Keratinocyte (primary cell): ENCODE measurements at regions not wholly inside any gene's neighbourhood (a gene's known extent, or its start where the extent isn't known, plus 50 kb on each side); places are given as distances from the start of the nearest gene placed in this dataset.

ENCODE experiments used
- DNase-seq: peaks from one replicate; pipeline ENCODE4 v3.0.0-alpha.2; 2011; ENCODE audit warnings: low read depth, missing footprints, low spot score
- FAIRE-seq: peaks from 2 replicates; lab custom pipeline; 2011; peaks lifted over from hg19 to GRCh38; lab: Jason Lieb, UNC
- H2AFZ ChIP-seq: 2 replicates; pipeline ENCODE4 v1.6.0; 2012; ENCODE audit warnings: low read length, control low read depth, inconsistent platforms; ENCODE audit not compliant: control insufficient read depth
- H3K27ac ChIP-seq: 2 replicates; pipeline ENCODE4 v1.5.1; 2011; ENCODE audit warnings: low read length; ENCODE audit not compliant: control insufficient read depth, insufficient read depth
- H3K27me3 ChIP-seq: 3 replicates; pipeline ENCODE4 v1.6.0; 2011; ENCODE audit warnings: low read length; ENCODE audit not compliant: control insufficient read depth, insufficient read depth; ENCODE audit errors: extremely low read depth
- H3K36me3 ChIP-seq, 2 experiments: 2 replicates in 1 of 2; 3 replicates in 1 of 2; pipeline ENCODE4 v1.5.1; 2011; ENCODE audit warnings: low read length in 2 of 2, mild to moderate bottlenecking in 1 of 2; ENCODE audit not compliant: control insufficient read depth in 2 of 2, insufficient read depth in 2 of 2; ENCODE audit errors: extremely low read depth in 1 of 2
- H3K4me1 ChIP-seq: 3 replicates; pipeline ENCODE4 v1.5.1; 2011; ENCODE audit warnings: low read length; ENCODE audit not compliant: control insufficient read depth, insufficient read depth; ENCODE audit errors: extremely low read depth
- H3K4me2 ChIP-seq: 3 replicates; pipeline ENCODE4 v1.6.0; 2011; ENCODE audit warnings: low read depth, low read length; ENCODE audit not compliant: control insufficient read depth, insufficient read depth; ENCODE audit errors: extremely low read depth
- H3K4me3 ChIP-seq, 3 experiments: fragments of 200-600 bp in 1 of 3; sonication (generic) in 1 of 3; 2 replicates in 2 of 3; 3 replicates in 1 of 3; pipeline ENCODE4 v1.5.1; 2011 to 2016; ENCODE audit warnings: low read length in 3 of 3, mild to moderate bottlenecking in 3 of 3, control low read depth in 2 of 3, inconsistent platforms in 1 of 3, low read depth in 1 of 3, mixed read lengths in 1 of 3, mixed run types in 1 of 3, moderate library complexity in 1 of 3; ENCODE audit not compliant: control insufficient read depth in 2 of 3, insufficient read depth in 2 of 3; ENCODE audit errors: extremely low read depth in 1 of 3
- H3K79me2 ChIP-seq: 2 replicates; pipeline ENCODE4 v1.6.0; 2012; ENCODE audit warnings: low read length; ENCODE audit not compliant: control insufficient read depth, insufficient read depth
- H3K9ac ChIP-seq: 3 replicates; pipeline ENCODE4 v1.6.0; 2011; ENCODE audit warnings: low read length; ENCODE audit not compliant: control insufficient read depth, insufficient read depth; ENCODE audit errors: extremely low read depth
- H3K9me1 ChIP-seq: 3 replicates; pipeline ENCODE4 v1.6.0; 2011; ENCODE audit warnings: low read length; ENCODE audit not compliant: control insufficient read depth, insufficient read depth; ENCODE audit errors: extremely low read depth
- H3K9me3 ChIP-seq: 2 replicates; pipeline ENCODE4 v1.5.1; 2012; ENCODE audit warnings: low read depth, low read length; ENCODE audit not compliant: control insufficient read depth
- H4K20me1 ChIP-seq: 3 replicates; pipeline ENCODE4 v1.6.0; 2011; ENCODE audit warnings: low read length; ENCODE audit not compliant: control insufficient read depth, insufficient read depth; ENCODE audit errors: extremely low read depth
- EZH2 ChIP-seq: IDR thresholded peaks from one replicate; pipeline ENCODE4 v1.6.1; 2012; ENCODE audit warnings: inconsistent platforms, mild to moderate bottlenecking, low read length, moderate library complexity
- dilution Hi-C: fragments of 300-500 bp; cut with MboI; formaldehyde crosslinking; loops from one replicate; pipeline ENCODE4 v1.7.0; 2020; ENCODE audit warnings: low sequenced_read_pairs; ENCODE audit not compliant: extremely low pct_ligation_motif_present
- TF ChIP-seq, protein P1 (sequence below), 3 experiments: IDR thresholded peaks in 1 of 3; conservative IDR thresholded peaks in 1 of 3; optimal IDR thresholded peaks in 1 of 3; 2 replicates in 2 of 3; 3 replicates in 1 of 3; pipeline versions ENCODE3 to v1.5.1; 2011; ENCODE audit warnings: low read length in 3 of 3, mild to moderate bottlenecking in 3 of 3, moderate library complexity in 2 of 3, control low read depth in 1 of 3, inconsistent platforms in 1 of 3; ENCODE audit not compliant: insufficient read depth in 2 of 3; ENCODE audit errors: extremely low read depth in 1 of 3

DNA sequence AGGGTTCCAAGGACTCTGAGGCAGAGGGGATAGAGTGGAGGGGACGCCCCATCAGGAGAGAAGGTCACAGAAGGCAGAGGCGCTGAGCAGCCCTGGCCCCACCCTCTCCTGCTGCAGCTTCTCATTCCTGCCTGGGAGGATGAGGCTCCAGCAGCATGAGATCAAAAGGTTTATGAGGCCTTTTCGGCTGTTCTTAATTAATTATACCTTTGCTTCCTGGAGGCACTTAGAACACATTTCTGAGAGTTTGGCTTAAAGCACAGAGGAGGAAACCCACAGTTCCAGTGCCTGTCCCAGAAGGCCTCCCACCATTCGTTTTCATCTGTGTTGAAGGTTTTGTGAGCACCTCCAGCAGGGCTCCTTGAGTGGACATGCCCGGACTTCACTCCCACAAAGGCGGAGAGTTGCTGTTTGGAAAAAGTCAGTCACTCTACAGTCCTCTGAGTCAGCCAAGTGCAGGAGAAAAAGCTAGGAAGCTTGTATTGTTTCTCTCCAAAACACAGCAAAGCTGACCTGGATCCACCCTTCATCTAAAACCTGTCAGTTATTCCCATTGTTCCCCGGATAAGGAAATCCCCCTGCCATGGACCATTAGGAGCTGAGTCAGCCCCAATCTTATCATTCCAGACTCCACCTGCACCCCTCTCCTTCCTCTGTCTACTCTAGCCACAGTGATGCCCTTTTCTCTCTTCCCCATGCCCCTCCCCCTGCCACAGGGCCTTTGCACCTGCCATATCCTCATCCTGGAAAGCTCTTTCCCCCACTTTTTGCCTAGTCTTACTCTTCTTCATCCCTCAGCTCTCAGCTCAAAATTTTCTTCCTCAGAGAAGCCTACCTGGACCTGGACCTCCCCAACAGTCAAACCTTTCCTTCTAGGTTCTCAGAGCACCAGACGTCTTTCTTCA is 276.8 kb downstream of the FBXW7 start:
- Histone ChIP-seq H3K36me3 (no peaks in the 10 kb centered on the region), H3K79me2 (no peaks in the 10 kb centered on the region), H3K9me3 (peaks cover 6% of the 10 kb centered on the region), H4K20me1 (no peaks in the 10 kb centered on the region), H3K4me1 (peaks cover 51% of the 10 kb centered on the region), H3K4me2 (peak overlapping the region; percentile 83), H3K9ac (peak overlapping the region; percentile 84), H3K27me3 (no peaks in the 10 kb centered on the region), H3K9me1 (no peaks in the 10 kb centered on the region), H2AFZ (no peak overlapping the region), H3K4me3 (peak overlapping the region in 2 of 3 experiments; percentile 45 to 46), H3K27ac (peak overlapping the region; percentile 98)
- dilution Hi-C loops = no loop called here
- DNase-seq (peak; percentile 96), FAIRE-seq (peak; percentile 98)
- TF ChIP-seq, protein P1, sequence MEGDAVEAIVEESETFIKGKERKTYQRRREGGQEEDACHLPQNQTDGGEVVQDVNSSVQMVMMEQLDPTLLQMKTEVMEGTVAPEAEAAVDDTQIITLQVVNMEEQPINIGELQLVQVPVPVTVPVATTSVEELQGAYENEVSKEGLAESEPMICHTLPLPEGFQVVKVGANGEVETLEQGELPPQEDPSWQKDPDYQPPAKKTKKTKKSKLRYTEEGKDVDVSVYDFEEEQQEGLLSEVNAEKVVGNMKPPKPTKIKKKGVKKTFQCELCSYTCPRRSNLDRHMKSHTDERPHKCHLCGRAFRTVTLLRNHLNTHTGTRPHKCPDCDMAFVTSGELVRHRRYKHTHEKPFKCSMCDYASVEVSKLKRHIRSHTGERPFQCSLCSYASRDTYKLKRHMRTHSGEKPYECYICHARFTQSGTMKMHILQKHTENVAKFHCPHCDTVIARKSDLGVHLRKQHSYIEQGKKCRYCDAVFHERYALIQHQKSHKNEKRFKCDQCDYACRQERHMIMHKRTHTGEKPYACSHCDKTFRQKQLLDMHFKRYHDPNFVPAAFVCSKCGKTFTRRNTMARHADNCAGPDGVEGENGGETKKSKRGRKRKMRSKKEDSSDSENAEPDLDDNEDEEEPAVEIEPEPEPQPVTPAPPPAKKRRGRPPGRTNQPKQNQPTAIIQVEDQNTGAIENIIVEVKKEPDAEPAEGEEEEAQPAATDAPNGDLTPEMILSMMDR (optimal IDR thresholded peaks at IDR 0.05 in 1 of 3, IDR thresholded peaks at IDR 0.05 in 1 of 3, conservative IDR thresholded peaks at IDR 0.05 in 1 of 3; ENCODE audit: extremely low read depth in 1 of 3, insufficient read depth in 2 of 3, low read length in 3 of 3) = no peak
- no peak for TF ChIP-seq EZH2

DNA sequence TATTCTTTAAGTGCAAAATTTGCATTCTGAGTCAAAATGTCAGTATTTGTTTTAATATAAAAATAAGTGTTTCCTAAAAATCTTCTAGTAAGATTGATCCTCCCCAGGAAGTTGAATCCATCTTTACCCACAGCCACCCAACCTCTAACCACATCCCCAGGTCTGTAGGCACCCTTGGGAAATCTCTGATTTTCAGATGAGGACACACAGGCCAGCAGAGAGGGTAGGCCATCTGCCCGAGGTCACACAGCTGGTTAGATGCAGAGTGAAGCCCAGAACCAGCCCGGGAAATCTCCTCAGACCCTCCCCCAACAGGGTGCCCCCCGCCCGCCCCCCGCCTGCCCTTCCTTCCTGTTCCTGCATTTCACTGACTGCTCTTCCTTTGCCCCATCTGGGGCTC is 277.5 kb downstream of the FBXW7 start:
- dilution Hi-C loops = no loop called here
- Histone ChIP-seq H2AFZ (no peak overlapping the region), H4K20me1 (no peaks in the 10 kb centered on the region), H3K9me3 (peaks cover 6% of the 10 kb centered on the region), H3K9ac (peak overlapping the region; percentile 84), H3K36me3 (no peaks in the 10 kb centered on the region), H3K27ac (peak overlapping the region; percentile 98), H3K79me2 (no peaks in the 10 kb centered on the region), H3K9me1 (no peaks in the 10 kb centered on the region), H3K4me1 (peaks cover 47% of the 10 kb centered on the region), H3K4me3 (no peak overlapping the region), H3K27me3 (no peaks in the 10 kb centered on the region), H3K4me2 (peak overlapping the region; percentile 83)
- no peak for TF ChIP-seq EZH2
- TF ChIP-seq, protein P1 (optimal IDR thresholded peaks at IDR 0.05 in 1 of 3, IDR thresholded peaks at IDR 0.05 in 1 of 3, conservative IDR thresholded peaks at IDR 0.05 in 1 of 3; ENCODE audit: extremely low read depth in 1 of 3, insufficient read depth in 2 of 3, low read length in 3 of 3) = no peak
- DNase-seq (no peak), FAIRE-seq (no peak)
